A549 (cell line): ENCODE measurements at regions not wholly inside any gene's neighbourhood (a gene's known extent, or its start where the extent isn't known, plus 50 kb on each side); places are given as distances from the start of the nearest gene placed in this dataset.

Experiments used
- ATAC-seq, 2 experiments: fragments of 200-7000 bp in 1 of 2; fragments of >200 bp in 1 of 2; cut with Nextera tagmentation in 1 of 2; cut with Tn5 transposase in 1 of 2; 3 replicates each; pipeline versions ENCODE4 v1.8.0 to v1.9.1; 2018 to 2020; ENCODE audit warnings: mild to moderate bottlenecking in 1 of 2, moderate library complexity in 1 of 2
- CTCF ChIA-PET: fragments of 300-600 bp; sonication (Branson Sonifier 250); formaldehyde crosslinking; extraction: SDS; loops from one replicate; lab custom pipeline; 2021; ENCODE audit warnings: antibody characterized with exemption, inconsistent platforms; lab: Yijun Ruan, JAX
- POLR2A ChIA-PET: fragments of 350-600 bp; formaldehyde crosslinking; extraction: SDS; loops from one replicate; lab custom pipeline; 2021; ENCODE audit warnings: antibody characterized with exemption, inconsistent platforms; lab: Yijun Ruan, JAX
- DNase-seq, 2 experiments: peaks; one replicate each; pipeline versions ENCODE4 v3.0.0 to v3.0.0-alpha.2; 2011 to 2016; ENCODE audit warnings: low read depth in 1 of 2, low spot score in 1 of 2
- FAIRE-seq: peaks from 2 replicates; lab custom pipeline; 2011; peaks lifted over from hg19 to GRCh38; lab: Jason Lieb, UNC
- H3K27ac ChIP-seq, 2 experiments: fragments of >200 bp; sonication (Bioruptor Twin); formaldehyde crosslinking; 3 replicates each; pipeline ENCODE4 v1.5.1; 2016 to 2017
- H3K4me1 ChIP-seq: fragments of >200 bp; sonication (Bioruptor Twin); formaldehyde crosslinking; 3 replicates; pipeline ENCODE4 v1.6.1; 2016
- H3K4me2 ChIP-seq: fragments of >200 bp; sonication (Bioruptor Twin); formaldehyde crosslinking; 3 replicates; pipeline ENCODE4 v1.6.1; 2016
- H3K4me3 ChIP-seq: fragments of >200 bp; sonication (Bioruptor Twin); formaldehyde crosslinking; 3 replicates; pipeline ENCODE4 v1.5.1; 2016
- H3K9me3 ChIP-seq: fragments of >200 bp; sonication (Bioruptor Twin); formaldehyde crosslinking; 3 replicates; pipeline ENCODE4 v1.6.1; 2016
- ELK1 ChIP-seq: fragments of 150-350 bp; IDR thresholded peaks from 2 replicates; pipeline ENCODE4 v1.6.1; 2014; ENCODE audit warnings: low read depth, mild to moderate bottlenecking, low read length
- FOSB ChIP-seq: fragments of 250-450 bp; sonication (Bioruptor Pico); IDR thresholded peaks from 2 replicates; pipeline ENCODE4 v1.5.0; 2020; ENCODE audit warnings: mild to moderate bottlenecking, moderate library complexity
- GATA3 ChIP-seq: IDR thresholded peaks from 2 replicates; pipeline ENCODE4 v1.6.1; 2012; ENCODE audit warnings: borderline replicate concordance
- HES2 ChIP-seq: fragments of >200 bp; sonication (Bioruptor Twin); formaldehyde crosslinking; IDR thresholded peaks from 2 replicates; pipeline ENCODE4 v1.6.1; 2016
- HMGXB4 ChIP-seq: fragments of 250-450 bp; sonication (Bioruptor Pico); IDR thresholded peaks from 2 replicates; pipeline ENCODE4 v1.5.0; 2021; ENCODE audit warnings: mild to moderate bottlenecking, moderate library complexity, borderline replicate concordance
- KDM1A ChIP-seq: fragments of 200-600 bp; sonication (generic); IDR thresholded peaks from 2 replicates; pipeline ENCODE4 v1.6.1; 2016; ENCODE audit warnings: low read depth, mild to moderate bottlenecking
- KDM5A ChIP-seq: fragments of 200-600 bp; sonication (generic); IDR thresholded peaks from 2 replicates; pipeline ENCODE4 v1.6.1; 2016; ENCODE audit warnings: antibody characterized with exemption, mild to moderate bottlenecking
- NPAS2 ChIP-seq: fragments of 250-450 bp; sonication (Bioruptor Pico); IDR thresholded peaks from 2 replicates; pipeline ENCODE4 v1.8.0; 2022; ENCODE audit warnings: mild to moderate bottlenecking, moderate library complexity, borderline replicate concordance
- NR3C1 ChIP-seq: fragments of >200 bp; sonication (Bioruptor Twin); formaldehyde crosslinking; IDR thresholded peaks from 3 replicates; pipeline ENCODE4 v1.6.1; 2017
- POLR2AphosphoS2 ChIP-seq: conservative IDR thresholded peaks from 2 replicates; pipeline ENCODE4 v1.6.1; 2012; ENCODE audit warnings: low read length, improper control_type of control experiment, inconsistent platforms
- RAD21 ChIP-seq, 2 experiments: fragments of >200 bp in 1 of 2; sonication (Bioruptor Twin) in 1 of 2; formaldehyde crosslinking in 1 of 2; IDR thresholded peaks in 1 of 2; conservative IDR thresholded peaks in 1 of 2; 2 replicates in 1 of 2; 3 replicates in 1 of 2; pipeline ENCODE4 v1.6.1; 2012 to 2018; ENCODE audit warnings: inconsistent platforms in 1 of 2
- RARB ChIP-seq: fragments of 250-450 bp; sonication (Bioruptor Pico); IDR thresholded peaks from 2 replicates; pipeline ENCODE4 v1.8.0; 2021; ENCODE audit warnings: mild to moderate bottlenecking, moderate library complexity
- REST ChIP-seq: fragments of 200-600 bp; sonication (generic); IDR thresholded peaks from 2 replicates; pipeline ENCODE4 v1.6.1; 2016; ENCODE audit warnings: antibody characterized with exemption, mild to moderate bottlenecking, moderate library complexity
- RFX5 ChIP-seq: fragments of 450-650 bp; IDR thresholded peaks from 2 replicates; pipeline ENCODE4 v1.7.1; 2014; ENCODE audit warnings: antibody characterized with exemption, mild to moderate bottlenecking, moderate library complexity
- RNF2 ChIP-seq: fragments of 200-600 bp; sonication (generic); IDR thresholded peaks from 2 replicates; pipeline ENCODE4 v1.6.1; 2016; ENCODE audit warnings: low read depth, mild to moderate bottlenecking, antibody characterized with exemption, moderate library complexity, borderline replicate concordance
- SREBF2 ChIP-seq: fragments of 450-650 bp; IDR thresholded peaks from 2 replicates; pipeline ENCODE4 v1.6.1; 2014; ENCODE audit warnings: mild to moderate bottlenecking, moderate library complexity
- TFCP2L1 ChIP-seq: fragments of 250-450 bp; sonication (Bioruptor Pico); IDR thresholded peaks from 2 replicates; pipeline ENCODE4 v1.5.0; 2021; ENCODE audit warnings: mild to moderate bottlenecking
- WGBS: methylation state at CpG from one replicate; pipeline ENCODE4 v1.1.6; 2017; ENCODE audit errors: missing lambda C conversion rate; 5-methylcytosine and 5-hydroxymethylcytosine counted together
- TF ChIP-seq, protein P1 (sequence below): fragments of 450-650 bp; IDR thresholded peaks from 2 replicates; pipeline ENCODE4 v1.6.1; 2014; ENCODE audit warnings: antibody characterized with exemption
- TF ChIP-seq, protein P2 (sequence below): fragments of >200 bp; sonication (Bioruptor Twin); formaldehyde crosslinking; IDR thresholded peaks from 3 replicates; pipeline ENCODE4 v1.6.1; 2016

DNA sequence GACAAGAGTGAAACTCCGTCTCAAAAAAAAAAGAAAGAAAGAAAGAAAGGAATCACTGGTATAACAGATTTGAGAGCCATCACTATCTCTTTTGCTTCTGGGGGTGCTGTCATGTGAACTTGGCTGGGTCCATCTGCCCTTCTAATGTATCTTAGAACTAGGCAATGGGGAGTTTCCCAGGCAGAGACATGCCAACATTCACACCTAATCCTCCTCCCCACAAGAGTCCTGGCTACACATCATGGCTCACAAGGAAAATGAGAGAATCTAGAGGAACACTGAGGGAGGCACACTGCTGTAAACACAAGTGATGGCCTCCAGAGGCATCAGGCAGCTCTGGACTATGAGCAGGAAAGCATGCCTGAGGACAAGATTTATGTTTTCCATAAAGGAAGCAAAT, 67.8 kb upstream of the PPP2R3A start:
- Histone ChIP-seq H3K9me3 (no peaks in the 10 kb centered on the region), H3K27ac (no peak overlapping the region), H3K4me1 (no peaks in the 10 kb centered on the region)
- ChIA-PET POLR2A (no interaction called here), CTCF (interaction anchor here (0.6 kb wide), 1 partner anchor 147 kb away, joined by 3 read pairs; no protein-coding TSS in a partner anchor)
- DNase-seq: no peak
- ATAC-seq: no peak
- FAIRE-seq: no peak
- WGBS: 88% methylated on average over 1 of the region's 1 CpG
- TF ChIP-seq GATA3 (no peak), RNF2 (no peak), TFCP2L1 (CRISPR knock-in tag) (no peak), NPAS2 (CRISPR knock-in tag) (no peak), RAD21 (conservative IDR thresholded peaks at IDR 0.05 in 1 of 2, IDR thresholded peaks at IDR 0.05 in 1 of 2) (no peak), ELK1 (no peak), HES2 (no peak), REST (no peak), RFX5 (no peak), KDM1A (no peak), RARB (no peak), SREBF2 (no peak), POLR2AphosphoS2 (no peak), FOSB (CRISPR knock-in tag) (no peak), HMGXB4 (CRISPR knock-in tag) (no peak), NR3C1 (no peak), KDM5A (no peak)
- TF ChIP-seq, protein P1, sequence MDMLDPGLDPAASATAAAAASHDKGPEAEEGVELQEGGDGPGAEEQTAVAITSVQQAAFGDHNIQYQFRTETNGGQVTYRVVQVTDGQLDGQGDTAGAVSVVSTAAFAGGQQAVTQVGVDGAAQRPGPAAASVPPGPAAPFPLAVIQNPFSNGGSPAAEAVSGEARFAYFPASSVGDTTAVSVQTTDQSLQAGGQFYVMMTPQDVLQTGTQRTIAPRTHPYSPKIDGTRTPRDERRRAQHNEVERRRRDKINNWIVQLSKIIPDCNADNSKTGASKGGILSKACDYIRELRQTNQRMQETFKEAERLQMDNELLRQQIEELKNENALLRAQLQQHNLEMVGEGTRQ: no peak
- TF ChIP-seq, protein P2, sequence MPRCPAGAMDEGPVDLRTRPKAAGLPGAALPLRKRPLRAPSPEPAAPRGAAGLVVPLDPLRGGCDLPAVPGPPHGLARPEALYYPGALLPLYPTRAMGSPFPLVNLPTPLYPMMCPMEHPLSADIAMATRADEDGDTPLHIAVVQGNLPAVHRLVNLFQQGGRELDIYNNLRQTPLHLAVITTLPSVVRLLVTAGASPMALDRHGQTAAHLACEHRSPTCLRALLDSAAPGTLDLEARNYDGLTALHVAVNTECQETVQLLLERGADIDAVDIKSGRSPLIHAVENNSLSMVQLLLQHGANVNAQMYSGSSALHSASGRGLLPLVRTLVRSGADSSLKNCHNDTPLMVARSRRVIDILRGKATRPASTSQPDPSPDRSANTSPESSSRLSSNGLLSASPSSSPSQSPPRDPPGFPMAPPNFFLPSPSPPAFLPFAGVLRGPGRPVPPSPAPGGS: no peak
- TF ChIP-seq, all 56 proteins: peak for 0
- no peak overlapping the region for H3K4me3 ChIP-seq
- no peak overlapping the region for H3K4me2 ChIP-seq
